ENCODE measurements at regions not wholly inside any gene's neighbourhood (a gene's known extent, or its start where the extent isn't known, plus 50 kb on each side); places are given as distances from the start of the nearest gene placed in this dataset.

GRCh38 chr2:42907835-42908234, 115.5 kb upstream of the HAAO start:
- TF ChIP-seq CTCF (conservative IDR thresholded peaks at IDR 0.05; ENCODE audit: low read length), result no peak
- no peak overlapping the region for H3K4me3 ChIP-seq (ENCODE audit: low read length)
- DNase-seq (ENCODE audit: low read depth), result no peak

- DNase-seq (ENCODE audit: low read depth), result peak; percentile 84
- H3K4me3 ChIP-seq (ENCODE audit: low read length), result peak overlapping the region; percentile 8; the same call in 1 of the 2 replicates
- TF ChIP-seq CTCF (conservative IDR thresholded peaks at IDR 0.05; ENCODE audit: low read length), result no peak
Measured at GRCh38 chr2:42906557-42907411, 114.4 kb upstream of the HAAO start.

- no peak overlapping the region for H3K4me3 ChIP-seq (ENCODE audit: low read length)
- no peak for TF ChIP-seq CTCF (conservative IDR thresholded peaks at IDR 0.05; ENCODE audit: low read length)
- no peak for DNase-seq (ENCODE audit: low read depth)
Measured at GRCh38 chr2:42906111-42906556, 113.8 kb upstream of the HAAO start.

GRCh38 chr2:42905341-42906110, 113.1 kb upstream of the HAAO start:
- TF ChIP-seq CTCF (conservative IDR thresholded peaks at IDR 0.05; ENCODE audit: low read length), result peak; percentile 42
- no peak overlapping the region for H3K4me3 ChIP-seq (ENCODE audit: low read length)
- DNase-seq (ENCODE audit: low read depth), result peak; percentile 71

GRCh38 chr2:42904576-42904876, 112.1 kb upstream of the HAAO start:
- no peak for DNase-seq (ENCODE audit: low read depth)
- no peak for TF ChIP-seq CTCF (conservative IDR thresholded peaks at IDR 0.05; ENCODE audit: low read length)
- H3K4me3 ChIP-seq (ENCODE audit: low read length), result no peak overlapping the region

- no peak for TF ChIP-seq CTCF (conservative IDR thresholded peaks at IDR 0.05; ENCODE audit: low read length)
- DNase-seq (ENCODE audit: low read depth), result no peak
- H3K4me3 ChIP-seq (ENCODE audit: low read length), result no peak overlapping the region
Measured at GRCh38 chr2:42903821-42904575, 111.6 kb upstream of the HAAO start.
